Ishikawa (cell line): ENCODE measurements at regions not wholly inside any gene's neighbourhood (a gene's known extent, or its start where the extent isn't known, plus 50 kb on each side); places are given as distances from the start of the nearest gene placed in this dataset.

Source experiments
- CEBPB ChIP-seq: IDR thresholded peaks from 2 replicates; pipeline ENCODE4 v1.6.1; 2012
- CREB1 ChIP-seq: IDR thresholded peaks from 2 replicates; pipeline ENCODE4 v1.6.1; 2012; ENCODE audit warnings: low read depth
- EGR1 ChIP-seq: IDR thresholded peaks from 2 replicates; pipeline ENCODE4 v1.6.1; 2012
- EP300 ChIP-seq: IDR thresholded peaks from 2 replicates; pipeline ENCODE4 v1.6.1; 2012; ENCODE audit warnings: borderline replicate concordance
- FOXM1 ChIP-seq: IDR thresholded peaks from 2 replicates; pipeline ENCODE4 v1.6.1; 2012; ENCODE audit warnings: low read depth, borderline replicate concordance
- MAX ChIP-seq: IDR thresholded peaks from 2 replicates; pipeline ENCODE4 v1.6.1; 2012
- NFIC ChIP-seq: IDR thresholded peaks from 2 replicates; pipeline ENCODE4 v1.6.1; 2012
- RAD21 ChIP-seq: IDR thresholded peaks from 2 replicates; pipeline ENCODE4 v1.6.1; 2012; ENCODE audit warnings: low read depth
- REST ChIP-seq: IDR thresholded peaks from 2 replicates; pipeline ENCODE4 v1.6.1; 2012; ENCODE audit warnings: low read depth, mild to moderate bottlenecking
- TAF1 ChIP-seq: IDR thresholded peaks from 2 replicates; pipeline ENCODE4 v1.6.1; 2012; ENCODE audit warnings: low read depth, mild to moderate bottlenecking
- TCF12 ChIP-seq: IDR thresholded peaks from 2 replicates; pipeline ENCODE4 v1.6.1; 2012; ENCODE audit warnings: low read depth
- TEAD4 ChIP-seq: IDR thresholded peaks from 2 replicates; pipeline ENCODE4 v1.6.1; 2012
- USF1 ChIP-seq: IDR thresholded peaks from 2 replicates; pipeline ENCODE4 v1.6.1; 2012
- YY1 ChIP-seq: IDR thresholded peaks from 2 replicates; pipeline ENCODE4 v1.6.1; 2012; ENCODE audit warnings: low read depth
- ZBTB7A ChIP-seq: IDR thresholded peaks from 2 replicates; pipeline ENCODE4 v1.6.1; 2012; ENCODE audit warnings: low read depth

GRCh38 chr12:67842124-67842523 is 147.1 kb upstream of the IFNG-AS1 start:
- no peak for TF ChIP-seq TEAD4
- no peak for TF ChIP-seq TCF12
- TF ChIP-seq FOXM1, result no peak
- TF ChIP-seq MAX, result no peak
- no peak for TF ChIP-seq ZBTB7A
- TF ChIP-seq TAF1, result no peak
- TF ChIP-seq RAD21, result no peak
- TF ChIP-seq REST, result no peak
- no peak for TF ChIP-seq YY1
- no peak for TF ChIP-seq NFIC
- TF ChIP-seq USF1, result no peak
- TF ChIP-seq EP300, result no peak
- no peak for TF ChIP-seq CEBPB
- TF ChIP-seq CREB1, result no peak
- no peak for TF ChIP-seq EGR1

- TF ChIP-seq TCF12 (no peak), CREB1 (no peak), MAX (no peak), FOXM1 (no peak), EP300 (no peak), REST (no peak), NFIC (no peak), YY1 (no peak), USF1 (no peak), EGR1 (no peak), TEAD4 (no peak), ZBTB7A (no peak), RAD21 (no peak), TAF1 (no peak), CEBPB (no peak)
These were observed 146.0 kb upstream of the IFNG-AS1 start for GRCh38 chr12:67843257-67843656.

GRCh38 chr12:67852701-67853100 is 136.5 kb upstream of the IFNG-AS1 start:
- TF ChIP-seq NFIC (no peak), USF1 (no peak), EP300 (no peak), TCF12 (no peak), YY1 (no peak), FOXM1 (no peak), CEBPB (no peak), ZBTB7A (no peak), CREB1 (no peak), REST (no peak), TAF1 (no peak), RAD21 (no peak), MAX (no peak), EGR1 (no peak), TEAD4 (no peak)

- TF ChIP-seq MAX, result no peak
- no peak for TF ChIP-seq TCF12
- TF ChIP-seq RAD21, result no peak
These were observed 136.0 kb upstream of the IFNG-AS1 start for GRCh38 chr12:67853204-67853603.
